H1 (cell line): ENCODE measurements at regions not wholly inside any gene's neighbourhood (a gene's known extent, or its start where the extent isn't known, plus 50 kb on each side); places are given as distances from the start of the nearest gene placed in this dataset.

Source experiments
- CTCF ChIA-PET: fragments of 300-600 bp; sonication (Branson Sonifier 250); formaldehyde crosslinking; loops from one replicate; lab custom pipeline; 2021; ENCODE audit not compliant: partially characterized antibody; lab: Charles Lee
- POLR2A ChIA-PET: fragments of 300-600 bp; sonication (Branson Sonifier 250); formaldehyde crosslinking; loops from one replicate; lab custom pipeline; 2021; ENCODE audit warnings: inconsistent platforms; ENCODE audit not compliant: partially characterized antibody; lab: Charles Lee
- DNase-seq, 2 experiments: peaks; one replicate each; pipeline versions ENCODE4 v3.0.0 to v3.0.0-alpha.2; 2010 to 2022; ENCODE audit warnings: low spot score in 2 of 2, low read depth in 1 of 2, mixed read lengths in 1 of 2
- FAIRE-seq: peaks from 2 replicates; lab custom pipeline; 2011; peaks lifted over from hg19 to GRCh38; lab: Jason Lieb, UNC
- H2AFZ ChIP-seq: 2 replicates; pipeline ENCODE4 v1.8.1; 2012; ENCODE audit warnings: low read length, inconsistent platforms
- H2AK5ac ChIP-seq: 2 replicates; pipeline ENCODE4 v1.6.1; 2013; ENCODE audit warnings: low read depth, low read length
- H2BK120ac ChIP-seq: replicated peaks from 2 replicates; pipeline ENCODE3; 2013; ENCODE audit warnings: low read depth, low read length, inconsistent platforms
- H2BK12ac ChIP-seq: 2 replicates; pipeline ENCODE4 v1.6.1; 2013; ENCODE audit warnings: low read depth, low read length
- H2BK15ac ChIP-seq: 2 replicates; pipeline ENCODE4 v1.6.1; 2013; ENCODE audit warnings: low read length
- H2BK20ac ChIP-seq: 2 replicates; pipeline ENCODE4 v1.6.1; 2013; ENCODE audit warnings: low read length
- H2BK5ac ChIP-seq: 2 replicates; pipeline ENCODE4 v1.6.1; 2013; ENCODE audit warnings: low read depth, low read length
- H3K14ac ChIP-seq: 2 replicates; pipeline ENCODE4 v1.6.1; 2013; ENCODE audit warnings: inconsistent platforms; ENCODE audit not compliant: insufficient read length
- H3K18ac ChIP-seq: 2 replicates; pipeline ENCODE4 v1.6.1; 2013; ENCODE audit warnings: low read length; ENCODE audit errors: extremely low read depth
- H3K23ac ChIP-seq: 2 replicates; pipeline ENCODE4 v1.6.1; 2013; ENCODE audit warnings: inconsistent platforms; ENCODE audit not compliant: insufficient read length
- H3K23me2 ChIP-seq: 2 replicates; pipeline ENCODE4 v1.6.1; 2013; ENCODE audit warnings: low read depth, low read length
- H3K27ac ChIP-seq: 2 replicates; pipeline ENCODE4 v1.6.1; 2011; ENCODE audit warnings: low read depth, low read length, inconsistent platforms
- H3K27me3 ChIP-seq, 4 experiments: replicated peaks in 1 of 4; 1 replicate in 1 of 4; 2 replicates in 3 of 4; pipeline versions ENCODE4 v1.6.1 to v1.8.1; 2011 to 2013; ENCODE audit warnings: low read length in 3 of 4, mild to moderate bottlenecking in 3 of 4, inconsistent platforms in 2 of 4, mixed read lengths in 2 of 4, moderate library complexity in 1 of 4; ENCODE audit not compliant: control insufficient read depth in 3 of 4, insufficient read depth in 3 of 4; ENCODE audit errors: extremely low read depth in 1 of 4
- H3K36me3 ChIP-seq, 4 experiments: 2 replicates each; pipeline versions ENCODE4 v1.6.1 to v1.8.1; 2011 to 2013; ENCODE audit warnings: mild to moderate bottlenecking in 4 of 4, low read length in 3 of 4, moderate library complexity in 2 of 4, control low read depth in 1 of 4, inconsistent platforms in 1 of 4; ENCODE audit not compliant: insufficient read depth in 4 of 4, control insufficient read depth in 2 of 4
- H3K4ac ChIP-seq: replicated peaks from 2 replicates; pipeline ENCODE3; 2013; ENCODE audit warnings: low read length, low read depth, mixed read lengths, inconsistent platforms; ENCODE audit not compliant: insufficient read length
- H3K4me1 ChIP-seq, 4 experiments: replicated peaks in 1 of 4; 1 replicate in 1 of 4; 2 replicates in 3 of 4; pipeline versions ENCODE4 v1.6.1 to v1.8.1; 2011 to 2013; ENCODE audit warnings: low read length in 3 of 4, inconsistent platforms in 2 of 4, mixed read lengths in 1 of 4; ENCODE audit not compliant: insufficient read depth in 4 of 4, control insufficient read depth in 3 of 4
- H3K4me2 ChIP-seq, 2 experiments: 2 replicates each; pipeline versions ENCODE4 v1.6.1 to v1.8.1; 2011 to 2013; ENCODE audit warnings: low read depth in 2 of 2, low read length in 2 of 2, control low read depth in 1 of 2, inconsistent platforms in 1 of 2, mild to moderate bottlenecking in 1 of 2; ENCODE audit not compliant: insufficient read depth in 1 of 2
- H3K4me3 ChIP-seq, 4 experiments: fragments of 200-600, 300-600 bp in 1 of 4; sonication (generic), shearing (Covaris generic), sonication (Bioruptor Twin) in 1 of 4; 2 replicates each; pipeline versions ENCODE4 v1.5.1 to v1.8.1; 2011 to 2016; ENCODE audit warnings: low read length in 4 of 4, low read depth in 3 of 4, control low read depth in 2 of 4, inconsistent platforms in 2 of 4, mild to moderate bottlenecking in 2 of 4, mixed read lengths in 1 of 4, moderate library complexity in 1 of 4; ENCODE audit not compliant: insufficient read depth in 2 of 4; ENCODE audit errors: extremely low read depth in 1 of 4
- H3K56ac ChIP-seq: replicated peaks from 2 replicates; pipeline ENCODE3; 2013; ENCODE audit warnings: low read depth, mild to moderate bottlenecking, mixed read lengths, low read length, inconsistent platforms; ENCODE audit not compliant: insufficient read length
- H3K79me1 ChIP-seq: 2 replicates; pipeline ENCODE4 v1.6.1; 2013; ENCODE audit warnings: low read depth, low read length, control low read depth
- H3K79me2 ChIP-seq, 2 experiments: 2 replicates each; pipeline versions ENCODE4 v1.6.1 to v1.8.1; 2012 to 2013; ENCODE audit warnings: low read length in 2 of 2, mild to moderate bottlenecking in 2 of 2, inconsistent platforms in 1 of 2; ENCODE audit not compliant: insufficient read depth in 2 of 2, control insufficient read depth in 1 of 2
- H3K9ac ChIP-seq, 4 experiments: replicated peaks in 1 of 4; 1 replicate in 1 of 4; 2 replicates in 3 of 4; pipeline versions ENCODE4 v1.6.1 to v1.8.1; 2011 to 2013; ENCODE audit warnings: low read depth in 3 of 4, low read length in 3 of 4, control low read depth in 2 of 4, mild to moderate bottlenecking in 2 of 4, moderate library complexity in 2 of 4, inconsistent platforms in 1 of 4; ENCODE audit errors: extremely low read depth in 1 of 4
- H3K9me3 ChIP-seq, 2 experiments: 2 replicates each; pipeline versions ENCODE4 v1.6.1 to v1.8.1; 2012 to 2013; ENCODE audit warnings: mild to moderate bottlenecking in 2 of 2, moderate library complexity in 2 of 2, control low read depth in 1 of 2, inconsistent platforms in 1 of 2, low read depth in 1 of 2, low read length in 1 of 2, mixed read lengths in 1 of 2; ENCODE audit not compliant: insufficient read depth in 2 of 2
- H4K20me1 ChIP-seq, 2 experiments: replicated peaks in 1 of 2; 2 replicates each; pipeline versions ENCODE3 to v1.8.1; 2011 to 2013; ENCODE audit warnings: inconsistent platforms in 2 of 2, low read length in 2 of 2, mild to moderate bottlenecking in 1 of 2; ENCODE audit not compliant: insufficient read depth in 2 of 2, control insufficient read depth in 1 of 2
- H4K5ac ChIP-seq: 2 replicates; pipeline ENCODE4 v1.6.1; 2013; ENCODE audit warnings: low read length, low read depth, mixed read lengths, inconsistent platforms; ENCODE audit not compliant: insufficient read length
- H4K8ac ChIP-seq: 2 replicates; pipeline ENCODE4 v1.8.0; 2013; ENCODE audit warnings: mild to moderate bottlenecking, moderate library complexity, low read length, inconsistent platforms; ENCODE audit not compliant: insufficient read depth; ENCODE audit errors: extremely low read depth
- H4K91ac ChIP-seq: replicated peaks from 2 replicates; pipeline ENCODE3; 2013; ENCODE audit warnings: low read length, mixed read lengths, inconsistent platforms; ENCODE audit not compliant: insufficient read length
- ATF3 ChIP-seq: IDR thresholded peaks from 2 replicates; pipeline ENCODE4 v1.6.1; 2011; ENCODE audit warnings: low read depth, mild to moderate bottlenecking, low read length; ENCODE audit not compliant: insufficient read depth
- JUND ChIP-seq: IDR thresholded peaks from 2 replicates; pipeline ENCODE4 v1.6.1; 2011; ENCODE audit warnings: mild to moderate bottlenecking, improper control_type of control experiment, low read length
- SIRT6 ChIP-seq: IDR thresholded peaks from one replicate; pipeline ENCODE4 v1.7.1; 2012; ENCODE audit warnings: low read length, inconsistent platforms
- SIX5 ChIP-seq: IDR thresholded peaks from 2 replicates; pipeline ENCODE4 v1.6.1; 2011; ENCODE audit warnings: mild to moderate bottlenecking, low read depth, low read length
- TBP ChIP-seq: IDR thresholded peaks from 2 replicates; pipeline ENCODE4 v1.6.1; 2011; ENCODE audit warnings: low read depth, low read length, improper control_type of control experiment
- USF2 ChIP-seq: IDR thresholded peaks from 2 replicates; pipeline ENCODE4 v1.6.1; 2011; ENCODE audit warnings: low read length, improper control_type of control experiment
- WGBS, 2 experiments: shearing (Covaris generic) in 1 of 2; methylation state at CpG; one replicate each; pipeline versions ENCODE4 v1.1.6 to v1.1.7; 2013 to 2015; ENCODE audit warnings: low lambda C conversion rate in 2 of 2, mixed read lengths in 2 of 2, inconsistent platforms in 1 of 2, low coverage in 1 of 2, missing lambda C conversion rate in 1 of 2; ENCODE audit not compliant: insufficient replicate concordance in 2 of 2, insufficient coverage in 1 of 2, insufficient read length in 1 of 2; ENCODE audit errors: extremely low coverage in 1 of 2, missing lambda C conversion rate in 1 of 2; 5-methylcytosine and 5-hydroxymethylcytosine counted together

GRCh38 chr15:61798631-61799030, 261.6 kb downstream of the VPS13C start:
- H3K4ac ChIP-seq, result no peak overlapping the region
- H3K23ac ChIP-seq, result no peak overlapping the region
- H3K36me3 ChIP-seq, result no peaks in the 10 kb centered on the region
- no peak overlapping the region for H2AFZ ChIP-seq
- no peaks in the 10 kb centered on the region for H3K79me1 ChIP-seq
- H2BK20ac ChIP-seq, result no peak overlapping the region
- no peak overlapping the region for H3K4me3 ChIP-seq
- no peak overlapping the region for H3K9ac ChIP-seq
- no peak for FAIRE-seq
- no peaks in the 10 kb centered on the region for H3K79me2 ChIP-seq
- H2BK5ac ChIP-seq, result no peak overlapping the region
- no peak overlapping the region for H4K5ac ChIP-seq
- H4K20me1 ChIP-seq, result no peaks in the 10 kb centered on the region
- H2BK15ac ChIP-seq, result no peak overlapping the region
- ChIA-PET CTCF (interaction anchor here (1.3 to 2.0 kb wide), 2 partner anchors 33 to 37 kb away, joined by 4 to 5 read pairs; no protein-coding TSS in a partner anchor), POLR2A (no interaction called here)
- DNase-seq, result no peak
- H3K27ac ChIP-seq, result no peak overlapping the region
- no peaks in the 10 kb centered on the region for H3K23me2 ChIP-seq
- no peak overlapping the region for H3K4me2 ChIP-seq
- H3K4me1 ChIP-seq, result no peaks in the 10 kb centered on the region
- H4K8ac ChIP-seq, result no peak overlapping the region; the same call in 1 of the 2 replicates
- H3K56ac ChIP-seq, result no peak overlapping the region
- H3K18ac ChIP-seq, result no peak overlapping the region
- H2BK12ac ChIP-seq, result no peak overlapping the region
- H4K91ac ChIP-seq, result no peak overlapping the region
- H2AK5ac ChIP-seq, result no peak overlapping the region
- no peak overlapping the region for H3K14ac ChIP-seq
- H2BK120ac ChIP-seq, result no peak overlapping the region
- WGBS, 2 experiments, result 83% methylated on average over 9 of the region's 9 CpGs; no CpG with 5 or more reads in 1 of the 2 experiments
- H3K9me3 ChIP-seq, result no peaks in the 10 kb centered on the region
- no peak for TF ChIP-seq JUND
- TF ChIP-seq TBP, result no peak
- no peak for TF ChIP-seq SIX5
- no peak for TF ChIP-seq SIRT6
- no peak for TF ChIP-seq ATF3
- TF ChIP-seq USF2, result no peak
- no peaks in the 10 kb centered on the region for H3K27me3 ChIP-seq
